OCI-LY1 (cell line): ENCODE measurements at regions not wholly inside any gene's neighbourhood (a gene's known extent, or its start where the extent isn't known, plus 50 kb on each side); places are given as distances from the start of the nearest gene placed in this dataset.
"Not testable (repeated sequence)": the region's sequence is repeated elsewhere in the genome, so short reads cannot be mapped to it uniquely, and the experiment has no call there.

Experiments
- H2AFZ ChIP-seq: fragments of 200-600 bp; sonication (generic), shearing (Covaris generic); 2 replicates; pipeline ENCODE4 v1.6.0; 2014; ENCODE audit warnings: antibody characterized with exemption, mild to moderate bottlenecking, low read length
- H3F3A ChIP-seq: fragments of 200-600 bp; sonication (generic), shearing (Covaris generic); 2 replicates; pipeline ENCODE4 v1.6.0; 2014; ENCODE audit warnings: mild to moderate bottlenecking, antibody characterized with exemption, low read length, moderate library complexity; ENCODE audit not compliant: insufficient read depth
- H3K27ac ChIP-seq: fragments of 200-600 bp; sonication (generic); 2 replicates; pipeline ENCODE4 v1.5.1; 2014; ENCODE audit warnings: low read length, mixed run types, mild to moderate bottlenecking, low read depth; ENCODE audit not compliant: poor library complexity, severe bottlenecking
- H3K27me3 ChIP-seq: fragments of 200-600 bp; sonication (generic); 2 replicates; pipeline ENCODE4 v1.6.0; 2014; ENCODE audit warnings: antibody characterized with exemption, mild to moderate bottlenecking, low read length, moderate library complexity; ENCODE audit not compliant: insufficient read depth
- H3K36me3 ChIP-seq: fragments of 200-600 bp; sonication (generic); 2 replicates; pipeline ENCODE4 v1.6.1; 2014; ENCODE audit warnings: mild to moderate bottlenecking, antibody characterized with exemption, low read length, moderate library complexity, mixed read lengths; ENCODE audit not compliant: insufficient read depth
- H3K4me1 ChIP-seq: fragments of 200-600 bp; sonication (generic); 2 replicates; pipeline ENCODE4 v1.5.1; 2014; ENCODE audit warnings: mild to moderate bottlenecking, low read length, moderate library complexity; ENCODE audit not compliant: insufficient read depth, severe bottlenecking
- H3K4me2 ChIP-seq: fragments of 200-600 bp; sonication (generic), shearing (Covaris generic); 2 replicates; pipeline ENCODE4 v1.6.1; 2014; ENCODE audit warnings: low read length
- H3K4me3 ChIP-seq: fragments of 200-600 bp; sonication (generic); 2 replicates; pipeline ENCODE4 v1.5.1; 2014; ENCODE audit warnings: low read length, low read depth, mild to moderate bottlenecking, mixed read lengths; ENCODE audit not compliant: poor library complexity, severe bottlenecking
- H3K79me2 ChIP-seq: fragments of 200-600 bp; shearing (Covaris generic); 2 replicates; pipeline ENCODE4 v1.6.1; 2016; ENCODE audit warnings: mixed run types, low read length, mixed read lengths; ENCODE audit not compliant: insufficient read depth
- H3K9ac ChIP-seq: fragments of 200-600 bp; sonication (generic), shearing (Covaris generic); 2 replicates; pipeline ENCODE4 v1.6.1; 2014; ENCODE audit warnings: mild to moderate bottlenecking, low read length, mixed read lengths
- H3K9me2 ChIP-seq: fragments of 200-600 bp; sonication (generic), shearing (Covaris generic); 2 replicates; pipeline ENCODE4 v1.6.1; 2014; ENCODE audit warnings: low read depth, mild to moderate bottlenecking, low read length, mixed read lengths
- H3K9me3 ChIP-seq: fragments of 200-600 bp; shearing (Covaris generic); 2 replicates; pipeline ENCODE4 v1.6.1; 2014; ENCODE audit warnings: low read length, mixed read lengths
- H4K20me1 ChIP-seq: fragments of 200-600 bp; sonication (generic), shearing (Covaris generic); 2 replicates; pipeline ENCODE4 v1.6.0; 2016; ENCODE audit warnings: mild to moderate bottlenecking, low read length; ENCODE audit not compliant: insufficient read depth
- EZH2 ChIP-seq: fragments of 200-600 bp; sonication (generic), shearing (Covaris generic); IDR thresholded peaks from 2 replicates; pipeline ENCODE4 v1.8.0; 2017; ENCODE audit warnings: borderline replicate concordance, mixed run types, mild to moderate bottlenecking, antibody characterized with exemption, low read length, moderate library complexity, mixed read lengths
- TF ChIP-seq, protein P1 (sequence below): fragments of 200-600 bp; sonication (generic), shearing (Covaris generic); IDR thresholded peaks from 2 replicates; pipeline ENCODE4 v1.5.1; 2017; ENCODE audit warnings: mild to moderate bottlenecking, antibody characterized with exemption, low read length, moderate library complexity, mixed read lengths

DNA sequence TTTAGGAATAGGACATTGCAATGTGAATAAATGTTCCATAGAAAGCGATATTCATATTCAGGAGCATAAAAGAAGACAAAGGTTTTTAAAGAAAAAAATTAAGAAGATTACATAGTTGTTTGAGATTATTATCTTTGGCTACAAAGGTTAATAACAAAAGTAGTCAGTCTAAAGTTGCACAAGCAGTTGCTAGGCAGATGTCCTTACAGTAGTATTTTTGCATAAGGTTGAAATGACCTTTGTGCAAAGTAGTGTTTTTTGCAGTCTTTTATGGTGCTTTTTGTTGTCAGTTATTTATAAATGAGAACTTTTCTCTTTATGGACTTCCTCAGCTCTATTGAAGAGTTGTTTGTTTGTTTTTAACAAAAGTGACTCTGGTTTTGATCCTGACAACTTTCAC, 447.8 kb downstream of the AMY1C start:
- no peak overlapping the region for H3K4me2 ChIP-seq
- H3K4me3 ChIP-seq, result no peak overlapping the region
- H3K79me2 ChIP-seq, result no peaks in the 10 kb centered on the region
- H2AFZ ChIP-seq, result no peak overlapping the region
- no peaks in the 10 kb centered on the region for H3F3A ChIP-seq
- H3K27me3 ChIP-seq, result no peaks in the 10 kb centered on the region
- no peaks in the 10 kb centered on the region for H4K20me1 ChIP-seq
- H3K9me3 ChIP-seq, result no peaks in the 10 kb centered on the region
- H3K27ac ChIP-seq, result no peak overlapping the region
- no peaks in the 10 kb centered on the region for H3K36me3 ChIP-seq
- no peaks in the 10 kb centered on the region for H3K9me2 ChIP-seq
- TF ChIP-seq, protein P1, sequence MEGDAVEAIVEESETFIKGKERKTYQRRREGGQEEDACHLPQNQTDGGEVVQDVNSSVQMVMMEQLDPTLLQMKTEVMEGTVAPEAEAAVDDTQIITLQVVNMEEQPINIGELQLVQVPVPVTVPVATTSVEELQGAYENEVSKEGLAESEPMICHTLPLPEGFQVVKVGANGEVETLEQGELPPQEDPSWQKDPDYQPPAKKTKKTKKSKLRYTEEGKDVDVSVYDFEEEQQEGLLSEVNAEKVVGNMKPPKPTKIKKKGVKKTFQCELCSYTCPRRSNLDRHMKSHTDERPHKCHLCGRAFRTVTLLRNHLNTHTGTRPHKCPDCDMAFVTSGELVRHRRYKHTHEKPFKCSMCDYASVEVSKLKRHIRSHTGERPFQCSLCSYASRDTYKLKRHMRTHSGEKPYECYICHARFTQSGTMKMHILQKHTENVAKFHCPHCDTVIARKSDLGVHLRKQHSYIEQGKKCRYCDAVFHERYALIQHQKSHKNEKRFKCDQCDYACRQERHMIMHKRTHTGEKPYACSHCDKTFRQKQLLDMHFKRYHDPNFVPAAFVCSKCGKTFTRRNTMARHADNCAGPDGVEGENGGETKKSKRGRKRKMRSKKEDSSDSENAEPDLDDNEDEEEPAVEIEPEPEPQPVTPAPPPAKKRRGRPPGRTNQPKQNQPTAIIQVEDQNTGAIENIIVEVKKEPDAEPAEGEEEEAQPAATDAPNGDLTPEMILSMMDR, result no peak
- TF ChIP-seq EZH2, result no peak
- no peak overlapping the region for H3K9ac ChIP-seq
- H3K4me1 ChIP-seq, result peaks cover 9% of the 10 kb centered on the region

DNA sequence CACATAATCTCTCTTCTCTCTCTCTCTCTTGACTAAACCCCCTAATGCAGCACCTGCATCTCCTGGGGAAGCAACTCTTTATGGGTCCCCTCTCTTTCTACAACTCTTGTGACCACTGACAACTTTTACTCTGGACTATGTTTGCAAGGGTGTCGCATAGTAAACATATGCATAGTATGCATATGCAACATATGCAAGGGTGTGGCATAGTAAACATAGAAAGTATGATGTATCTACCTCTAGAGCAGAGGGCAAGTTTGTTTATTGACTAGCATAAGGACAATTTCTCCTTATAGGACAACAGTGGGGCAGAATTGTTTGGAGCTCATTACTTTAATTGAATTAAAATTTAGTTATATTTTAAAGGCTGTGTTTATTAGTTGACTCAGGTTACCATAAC, 462.5 kb downstream of the AMY1C start:
- H3K4me3 ChIP-seq, result no peak overlapping the region

DNA sequence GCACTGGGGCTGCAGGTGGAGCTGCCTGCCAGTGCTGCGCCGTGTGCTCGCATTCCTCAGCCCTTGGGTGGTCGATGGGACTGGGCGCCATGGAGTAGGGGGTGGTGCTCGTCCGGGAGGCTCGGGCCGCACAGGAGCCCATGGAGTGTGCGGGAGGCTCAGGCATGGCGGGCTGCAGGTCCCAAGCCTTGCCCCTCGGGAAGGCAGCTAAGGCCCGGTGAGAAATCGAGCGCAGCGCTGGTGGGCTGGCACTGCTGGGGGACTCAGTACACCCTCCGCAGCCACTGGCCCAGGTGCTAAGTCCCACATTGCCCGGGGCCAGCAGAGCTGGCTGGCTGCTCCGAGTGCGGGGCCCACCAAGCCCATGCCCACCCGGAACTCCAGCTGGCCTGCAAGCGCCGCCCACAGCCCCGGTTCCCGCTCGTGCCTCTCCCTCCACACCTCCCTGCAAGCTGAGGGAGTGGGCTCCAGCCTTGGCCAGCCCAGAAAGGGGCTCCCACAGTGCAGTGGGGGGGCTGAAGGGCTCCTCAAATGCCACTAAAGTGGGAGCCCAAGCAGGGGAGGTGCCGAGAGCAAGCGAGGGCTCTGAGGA, 467.8 kb downstream of the AMY1C start:
- not testable (repeated sequence) for H3K36me3 ChIP-seq, H3K79me2 ChIP-seq, H3K27ac ChIP-seq, H3K27me3 ChIP-seq, H3F3A ChIP-seq, H3K4me1 ChIP-seq, H3K4me3 ChIP-seq, H2AFZ ChIP-seq, H3K9me2 ChIP-seq, H3K9ac ChIP-seq, H4K20me1 ChIP-seq, H3K4me2 ChIP-seq, H3K9me3 ChIP-seq

More for the DNA sequence above, 462.5 kb downstream of the AMY1C start:
- Histone ChIP-seq H3K9me2 (no peaks in the 10 kb centered on the region), H3K79me2 (no peaks in the 10 kb centered on the region), H4K20me1 (no peaks in the 10 kb centered on the region), H3K27ac (no peak overlapping the region), H3K4me1 (no peaks in the 10 kb centered on the region), H3K4me2 (no peak overlapping the region), H3K27me3 (no peaks in the 10 kb centered on the region), H3K36me3 (no peaks in the 10 kb centered on the region), H3K9me3 (no peaks in the 10 kb centered on the region), H3K9ac (no peak overlapping the region), H3F3A (no peaks in the 10 kb centered on the region), H2AFZ (no peak overlapping the region)
- TF ChIP-seq, protein P1, result no peak
- TF ChIP-seq EZH2, result no peak

DNA sequence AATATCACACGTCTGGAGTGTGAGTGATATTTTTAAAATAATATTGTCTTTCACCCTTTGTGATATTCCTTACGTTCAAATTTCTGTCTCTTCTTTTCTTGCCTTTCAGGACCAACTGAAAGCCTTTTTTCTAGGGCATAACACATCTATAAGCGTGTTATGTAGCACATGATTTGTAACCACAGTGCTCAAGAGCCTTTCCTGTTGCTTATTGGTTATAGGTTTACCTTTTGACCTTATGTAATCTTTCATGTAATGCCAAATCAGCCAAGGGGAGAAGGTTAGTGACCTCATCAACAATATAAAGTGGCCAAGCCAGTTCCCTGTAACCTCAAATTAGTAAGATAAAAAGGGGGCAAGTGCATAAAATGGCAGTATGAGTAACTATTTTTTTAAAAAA, 480.2 kb downstream of the AMY1C start:
- Histone ChIP-seq H3K9me2 (no peaks in the 10 kb centered on the region), H3K36me3 (no peaks in the 10 kb centered on the region), H3F3A (no peaks in the 10 kb centered on the region), H3K27me3 (no peaks in the 10 kb centered on the region), H3K9ac (no peak overlapping the region), H3K79me2 (no peaks in the 10 kb centered on the region), H3K4me2 (no peak overlapping the region), H3K4me1 (no peaks in the 10 kb centered on the region), H3K4me3 (no peak overlapping the region), H3K27ac (no peak overlapping the region), H3K9me3 (no peaks in the 10 kb centered on the region), H4K20me1 (no peaks in the 10 kb centered on the region), H2AFZ (no peak overlapping the region)
- TF ChIP-seq, protein P1, result no peak
- no peak for TF ChIP-seq EZH2
